ENCODE measurements at regions not wholly inside any gene's neighbourhood (a gene's known extent, or its start where the extent isn't known, plus 50 kb on each side); places are given as distances from the start of the nearest gene placed in this dataset.

DNA sequence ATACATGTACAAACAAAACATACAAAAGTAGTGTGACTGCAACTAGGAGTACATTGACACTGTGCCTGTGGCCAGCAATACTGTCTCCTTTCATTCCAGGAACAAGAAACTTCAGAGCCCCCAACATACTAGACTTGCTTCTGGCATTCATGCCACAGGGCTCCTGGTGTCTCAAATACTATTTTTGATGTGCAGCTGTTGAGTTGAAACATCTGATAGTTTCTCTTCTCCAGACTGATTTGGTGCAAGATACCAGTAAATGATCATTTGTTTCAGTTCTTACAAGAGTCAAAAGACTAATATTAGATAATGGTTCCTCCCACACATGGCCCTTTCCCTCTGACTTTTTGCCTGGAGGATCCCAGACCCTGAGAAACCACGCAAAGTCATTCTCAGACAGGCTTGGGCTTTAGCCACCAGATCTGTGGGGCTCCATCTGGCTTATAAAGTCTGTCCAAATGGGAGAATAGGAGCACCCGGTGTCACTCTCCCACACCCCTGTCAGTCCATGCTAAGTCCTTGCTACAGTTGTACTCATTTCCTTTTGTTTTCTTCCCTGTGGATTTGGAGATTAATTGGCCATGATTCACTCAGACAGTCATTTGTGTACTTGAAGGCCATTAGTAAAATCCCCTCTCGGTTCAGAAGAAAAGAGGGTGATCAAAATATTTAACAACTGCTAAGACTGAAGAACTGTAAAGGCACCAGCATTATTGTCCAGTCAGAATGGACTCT lies 163.5 kb upstream of the RUNX1 start:
- Histone ChIP-seq H3K9me2 (replicated peaks; ENCODE audit: low read depth, low read length) (no peaks in the 10 kb centered on the region), H3F3A (ENCODE audit: low read depth) (no peaks in the 10 kb centered on the region), H3K9ac (ENCODE audit: low read depth, low read length, poor library complexity, severe bottlenecking) (no peak overlapping the region), H3K4me3 (ENCODE audit: low read length, poor library complexity, severe bottlenecking) (no peak overlapping the region), H3K27me3 (ENCODE audit: insufficient read depth, low read length, poor library complexity, severe bottlenecking) (no peaks in the 10 kb centered on the region), H2AFZ (ENCODE audit: low read length) (no peak overlapping the region), H3K4me2 (ENCODE audit: low read depth, low read length, poor library complexity, severe bottlenecking) (no peak overlapping the region), H3K79me2 (ENCODE audit: insufficient read depth, low read length) (no peaks in the 10 kb centered on the region), H4K20me1 (ENCODE audit: insufficient read depth, low read length, poor library complexity, severe bottlenecking) (no peaks in the 10 kb centered on the region), H3K9me3 (ENCODE audit: insufficient read depth, low read depth, low read length) (0 out of 2 replicates have a peak, but pooled peaks cover 6% of the 10 kb centered on the region), H3K4me1 (ENCODE audit: insufficient read depth, low read length, poor library complexity, severe bottlenecking) (no peaks in the 10 kb centered on the region), H3K36me3 (ENCODE audit: insufficient read depth, low read length) (no peaks in the 10 kb centered on the region)
- TF ChIP-seq, protein P1, sequence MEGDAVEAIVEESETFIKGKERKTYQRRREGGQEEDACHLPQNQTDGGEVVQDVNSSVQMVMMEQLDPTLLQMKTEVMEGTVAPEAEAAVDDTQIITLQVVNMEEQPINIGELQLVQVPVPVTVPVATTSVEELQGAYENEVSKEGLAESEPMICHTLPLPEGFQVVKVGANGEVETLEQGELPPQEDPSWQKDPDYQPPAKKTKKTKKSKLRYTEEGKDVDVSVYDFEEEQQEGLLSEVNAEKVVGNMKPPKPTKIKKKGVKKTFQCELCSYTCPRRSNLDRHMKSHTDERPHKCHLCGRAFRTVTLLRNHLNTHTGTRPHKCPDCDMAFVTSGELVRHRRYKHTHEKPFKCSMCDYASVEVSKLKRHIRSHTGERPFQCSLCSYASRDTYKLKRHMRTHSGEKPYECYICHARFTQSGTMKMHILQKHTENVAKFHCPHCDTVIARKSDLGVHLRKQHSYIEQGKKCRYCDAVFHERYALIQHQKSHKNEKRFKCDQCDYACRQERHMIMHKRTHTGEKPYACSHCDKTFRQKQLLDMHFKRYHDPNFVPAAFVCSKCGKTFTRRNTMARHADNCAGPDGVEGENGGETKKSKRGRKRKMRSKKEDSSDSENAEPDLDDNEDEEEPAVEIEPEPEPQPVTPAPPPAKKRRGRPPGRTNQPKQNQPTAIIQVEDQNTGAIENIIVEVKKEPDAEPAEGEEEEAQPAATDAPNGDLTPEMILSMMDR (conservative IDR thresholded peaks at IDR 0.05; ENCODE audit: low read length): no peak
- TF ChIP-seq EZH2phosphoT487 (IDR thresholded peaks at IDR 0.05; ENCODE audit: borderline replicate concordance): no peak

DNA sequence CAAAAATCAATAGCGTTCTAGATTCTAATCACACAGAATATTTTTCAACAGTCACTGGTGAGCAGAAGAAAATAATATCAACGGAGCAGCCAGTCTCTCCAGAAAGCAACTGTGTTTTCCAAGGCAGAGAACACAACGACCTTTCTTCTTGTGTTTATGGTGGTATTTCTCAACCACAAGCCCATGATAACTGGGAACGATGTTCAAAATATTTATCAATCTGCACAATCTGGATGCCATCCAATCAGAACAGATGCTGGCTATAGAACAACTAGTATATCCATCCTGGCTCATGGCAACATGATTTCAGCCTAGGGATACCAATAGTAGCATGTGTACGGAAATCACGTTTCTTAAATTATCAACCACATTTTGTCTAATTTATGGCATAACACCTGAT lies 162.7 kb upstream of the RUNX1 start:
- Histone ChIP-seq H2AFZ (ENCODE audit: low read length) (no peak overlapping the region), H3K36me3 (ENCODE audit: insufficient read depth, low read length) (no peaks in the 10 kb centered on the region), H3K9me3 (ENCODE audit: insufficient read depth, low read depth, low read length) (0 out of 2 replicates have a peak, but pooled peaks cover 6% of the 10 kb centered on the region), H3K9me2 (replicated peaks; ENCODE audit: low read depth, low read length) (no peaks in the 10 kb centered on the region), H3K9ac (ENCODE audit: low read depth, low read length, poor library complexity, severe bottlenecking) (no peak overlapping the region), H3F3A (ENCODE audit: low read depth) (no peaks in the 10 kb centered on the region), H3K4me2 (ENCODE audit: low read depth, low read length, poor library complexity, severe bottlenecking) (no peak overlapping the region), H3K4me1 (ENCODE audit: insufficient read depth, low read length, poor library complexity, severe bottlenecking) (no peaks in the 10 kb centered on the region), H4K20me1 (ENCODE audit: insufficient read depth, low read length, poor library complexity, severe bottlenecking) (no peaks in the 10 kb centered on the region), H3K27me3 (ENCODE audit: insufficient read depth, low read length, poor library complexity, severe bottlenecking) (no peaks in the 10 kb centered on the region), H3K4me3 (ENCODE audit: low read length, poor library complexity, severe bottlenecking) (no peak overlapping the region), H3K79me2 (ENCODE audit: insufficient read depth, low read length) (no peaks in the 10 kb centered on the region)
- TF ChIP-seq, protein P1 (conservative IDR thresholded peaks at IDR 0.05; ENCODE audit: low read length): no peak
- no peak for TF ChIP-seq EZH2phosphoT487 (IDR thresholded peaks at IDR 0.05; ENCODE audit: borderline replicate concordance)

DNA sequence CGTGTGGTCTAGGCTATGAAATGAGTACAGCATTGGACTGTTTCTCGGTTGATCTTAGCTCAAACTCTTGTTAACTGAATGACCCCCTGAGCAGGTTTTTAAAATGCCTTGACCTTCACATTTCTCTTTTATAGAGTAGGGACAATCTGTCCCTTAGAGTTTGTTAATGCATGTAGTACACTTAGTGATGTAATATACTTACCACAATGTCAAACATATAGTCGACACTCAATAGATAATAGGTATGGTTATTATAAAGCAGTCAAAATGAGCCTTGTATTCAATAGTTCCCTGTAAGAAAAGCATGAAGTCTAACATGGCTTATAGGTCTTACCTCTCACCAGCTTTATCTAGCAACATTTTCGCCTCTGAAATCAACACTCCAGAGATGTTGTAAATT lies 161.0 kb upstream of the RUNX1 start:
- H3K79me2 ChIP-seq (ENCODE audit: insufficient read depth, low read length): no peaks in the 10 kb centered on the region
- no peaks in the 10 kb centered on the region for H3K9me2 ChIP-seq (replicated peaks; ENCODE audit: low read depth, low read length)
- no peaks in the 10 kb centered on the region for H3K36me3 ChIP-seq (ENCODE audit: insufficient read depth, low read length)
- no peak overlapping the region for H3K9ac ChIP-seq (ENCODE audit: low read depth, low read length, poor library complexity, severe bottlenecking)
- H4K20me1 ChIP-seq (ENCODE audit: insufficient read depth, low read length, poor library complexity, severe bottlenecking): no peaks in the 10 kb centered on the region
- H3K4me1 ChIP-seq (ENCODE audit: insufficient read depth, low read length, poor library complexity, severe bottlenecking): peaks cover 2% of the 10 kb centered on the region
- no peaks in the 10 kb centered on the region for H3F3A ChIP-seq (ENCODE audit: low read depth)
- H3K4me2 ChIP-seq (ENCODE audit: low read depth, low read length, poor library complexity, severe bottlenecking): no peak overlapping the region
- TF ChIP-seq EZH2phosphoT487 (IDR thresholded peaks at IDR 0.05; ENCODE audit: borderline replicate concordance): no peak
- TF ChIP-seq, protein P1 (conservative IDR thresholded peaks at IDR 0.05; ENCODE audit: low read length): no peak
- H3K9me3 ChIP-seq (ENCODE audit: insufficient read depth, low read depth, low read length): 0 out of 2 replicates have a peak, but pooled peaks cover 6% of the 10 kb centered on the region
- H3K4me3 ChIP-seq (ENCODE audit: low read length, poor library complexity, severe bottlenecking): no peak overlapping the region
- H2AFZ ChIP-seq (ENCODE audit: low read length): no peak overlapping the region
- no peaks in the 10 kb centered on the region for H3K27me3 ChIP-seq (ENCODE audit: insufficient read depth, low read length, poor library complexity, severe bottlenecking)
